GM21528 (cell line): ENCODE measurements at regions not wholly inside any gene's neighbourhood (a gene's known extent, or its start where the extent isn't known, plus 50 kb on each side); places are given as distances from the start of the nearest gene placed in this dataset.

Source experiments
- ATAC-seq: cut with Tn5 transposase; IDR thresholded peaks from one replicate; pipeline ENCODE4 v1.9.1; 2021; ENCODE audit warnings: mild to moderate bottlenecking, moderate library complexity; ENCODE audit not compliant: unreplicated experiment, low FRiP score

DNA sequence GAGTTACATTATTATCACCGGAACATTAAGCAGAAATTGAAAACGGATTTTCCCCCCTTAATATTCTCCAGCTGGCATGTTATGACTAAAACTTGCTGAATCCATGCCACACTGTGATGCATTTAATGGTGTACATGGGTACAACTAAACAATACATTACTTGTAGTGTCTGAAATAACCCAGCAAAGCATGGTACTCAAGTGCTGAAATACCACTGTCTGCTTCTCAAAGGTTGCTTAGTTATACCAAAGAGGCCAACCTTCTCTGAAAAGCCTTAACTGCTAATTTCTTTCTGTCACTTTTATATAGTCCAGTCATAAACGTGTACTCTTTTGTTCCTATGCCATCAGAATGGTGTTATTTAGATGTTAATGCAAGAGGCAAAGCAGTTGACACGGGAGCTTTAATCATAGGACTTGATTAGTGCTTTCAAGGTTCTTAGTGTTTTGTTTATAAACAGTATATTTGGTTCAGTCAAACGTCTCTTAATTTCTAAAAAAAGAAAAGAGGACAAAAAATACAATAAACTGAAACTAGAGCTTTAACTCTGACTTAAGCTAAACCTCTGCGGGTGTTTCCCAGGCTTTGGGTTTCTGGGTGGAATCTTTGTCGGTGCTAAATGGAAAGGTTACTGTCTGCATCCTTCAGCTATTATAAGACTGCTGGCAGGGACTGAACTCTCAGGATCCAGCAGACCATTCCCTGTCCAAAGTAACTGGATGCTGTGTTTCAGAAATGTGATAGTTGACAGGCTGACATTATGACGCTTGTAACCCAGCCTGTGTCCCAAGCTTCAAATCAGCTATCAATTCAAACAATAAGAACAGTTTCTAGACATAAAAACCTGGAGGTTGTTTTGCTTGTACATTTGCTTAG, 202.6 kb downstream of the PPP1R3A start:
- no peak for ATAC-seq

DNA sequence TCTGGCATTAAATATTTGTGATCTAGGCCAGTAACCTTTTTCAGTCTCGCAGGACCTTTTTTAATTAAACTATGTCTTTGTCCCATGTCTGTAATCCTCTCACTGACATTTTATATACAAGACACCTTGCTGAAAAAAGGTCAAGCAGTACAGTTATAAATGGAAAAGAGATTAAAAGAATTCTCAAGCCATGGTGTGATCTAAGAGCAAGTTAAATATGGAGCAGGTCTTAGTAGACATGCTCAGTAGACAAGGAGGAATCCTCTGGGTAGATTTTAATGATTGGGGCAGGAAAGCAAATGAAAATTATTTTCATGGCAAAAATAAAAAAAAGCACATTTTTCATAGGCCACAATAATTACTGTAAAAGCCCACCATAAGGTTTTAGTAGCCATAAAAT, 203.5 kb downstream of the PPP1R3A start:
- ATAC-seq: no peak

DNA sequence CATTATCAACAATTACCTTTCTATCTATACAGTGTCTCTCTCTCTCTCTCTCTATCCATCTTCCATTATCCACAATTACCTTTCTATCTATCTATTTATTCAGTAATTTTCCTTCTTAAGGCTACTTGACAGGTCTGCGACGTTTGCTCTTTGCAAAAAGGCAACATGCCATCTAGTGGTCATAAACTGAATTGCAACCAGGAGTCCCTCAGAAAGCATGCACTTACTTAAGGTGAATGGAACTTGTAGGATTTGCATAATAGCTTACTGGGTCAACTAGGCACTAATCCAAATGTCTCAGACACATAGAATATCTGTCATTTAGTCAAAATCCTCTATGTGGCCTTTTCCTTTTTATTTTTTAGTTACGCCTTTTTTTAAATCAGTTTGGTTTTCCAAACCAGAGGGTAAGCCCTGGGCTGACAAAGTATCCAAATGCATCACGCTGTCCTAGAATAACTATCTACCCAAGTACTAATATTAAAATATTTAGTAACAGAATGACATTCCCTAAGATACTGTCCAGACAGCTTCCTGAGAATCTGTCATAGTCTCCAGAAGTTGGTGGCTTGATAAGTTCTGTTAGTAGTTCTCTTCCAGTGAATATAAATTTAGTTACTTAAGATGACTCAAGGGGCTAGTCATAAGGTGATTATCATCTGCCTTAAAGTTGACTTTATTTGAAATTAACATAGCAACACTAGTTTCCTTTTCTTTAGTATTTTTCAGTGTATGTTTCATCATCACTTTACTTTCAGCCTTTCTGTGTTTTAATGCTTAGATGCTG, 208.3 kb downstream of the PPP1R3A start:
- peak; percentile 97 for ATAC-seq

DNA sequence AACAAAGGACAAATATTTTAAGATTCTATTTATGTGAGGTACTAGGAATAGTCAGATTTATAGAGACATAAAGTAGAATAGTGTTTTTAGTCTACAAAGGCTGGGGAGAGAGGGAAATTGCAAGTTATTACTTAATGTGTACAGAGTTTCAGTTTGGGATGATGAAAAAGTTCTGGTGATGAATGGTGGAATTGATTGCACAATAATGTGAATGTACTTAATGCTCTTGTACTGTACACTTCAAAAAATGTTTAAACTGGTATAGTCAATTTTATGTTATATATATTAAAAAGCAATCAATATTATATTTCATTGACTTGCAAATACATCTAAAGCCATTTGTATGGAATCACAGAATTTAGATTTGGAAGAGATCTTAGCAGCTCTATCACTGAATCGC, 213.4 kb downstream of the PPP1R3A start:
- no peak for ATAC-seq

DNA sequence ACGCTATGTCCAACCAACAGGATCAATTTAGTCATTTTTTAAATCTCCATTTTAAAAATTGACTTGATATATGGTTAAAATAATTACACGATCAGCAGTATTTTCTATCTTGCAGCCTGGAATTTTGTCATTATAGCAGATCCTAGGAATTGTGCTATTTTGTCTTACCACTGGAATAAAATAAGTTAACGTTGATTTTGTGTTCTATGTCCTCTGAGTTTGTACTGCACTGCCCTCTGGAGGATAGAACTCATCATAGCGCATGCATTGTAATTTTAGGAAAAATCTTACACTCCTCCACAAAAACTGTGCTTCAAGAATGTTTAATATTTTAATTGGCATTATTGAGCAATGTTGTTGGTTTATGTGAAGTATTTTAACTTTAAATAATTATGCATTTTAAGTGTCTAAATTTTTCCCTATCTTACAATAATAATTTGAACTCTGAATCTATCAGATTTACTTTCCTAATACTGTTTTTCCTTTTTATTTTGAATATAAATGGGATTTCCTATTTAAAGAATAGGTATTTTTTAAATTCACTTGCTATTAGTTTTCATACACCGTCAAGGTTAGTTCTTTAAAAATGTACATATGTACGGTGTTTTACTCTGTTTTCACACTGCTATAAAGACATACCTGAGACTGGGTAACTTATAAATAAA, 220.1 kb downstream of the PPP1R3A start:
- ATAC-seq: no peak

- ATAC-seq: no peak
Observed at GRCh38 chr7:113694149-113694548, 224.7 kb downstream of the PPP1R3A start.

DNA sequence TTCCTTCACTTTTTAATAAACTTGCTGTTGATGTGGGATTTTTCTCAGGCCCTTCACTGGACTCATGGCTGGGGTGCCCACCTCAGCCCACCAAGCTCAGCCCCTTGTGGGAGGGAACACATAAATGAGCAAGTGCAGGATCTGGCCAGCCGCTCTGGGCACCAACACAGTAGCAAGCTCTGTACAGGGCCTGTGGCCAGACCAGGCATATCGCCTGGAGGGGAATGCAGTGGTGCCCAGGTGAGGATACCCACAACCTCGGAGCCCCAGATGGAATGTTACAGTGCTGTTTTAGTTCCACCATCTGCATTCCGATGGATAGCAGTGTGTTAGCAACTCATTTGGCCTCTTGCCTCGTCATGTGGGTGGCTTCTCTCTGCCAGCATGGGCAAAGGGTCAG, 234.6 kb downstream of the PPP1R3A start:
- no peak for ATAC-seq

DNA sequence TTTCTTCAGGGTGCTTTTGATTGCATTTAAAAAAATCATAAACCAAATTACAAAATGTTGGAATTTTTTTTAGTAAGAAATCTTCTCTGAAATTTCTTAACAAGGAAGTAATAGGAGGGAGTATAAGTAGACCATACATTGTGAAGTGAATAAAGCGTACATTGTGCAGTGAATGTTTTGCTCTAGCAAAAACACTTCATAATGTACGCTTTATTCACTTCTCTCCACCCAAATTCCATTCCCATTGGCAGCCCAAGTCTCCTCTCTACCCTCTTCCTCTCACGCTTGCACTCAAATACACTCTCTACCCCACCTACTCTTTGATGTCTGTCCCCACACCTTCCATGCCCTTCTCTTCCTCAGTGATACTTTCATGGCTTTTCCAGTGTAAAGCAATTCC, 241.0 kb downstream of the PPP1R3A start:
- ATAC-seq: no peak

DNA sequence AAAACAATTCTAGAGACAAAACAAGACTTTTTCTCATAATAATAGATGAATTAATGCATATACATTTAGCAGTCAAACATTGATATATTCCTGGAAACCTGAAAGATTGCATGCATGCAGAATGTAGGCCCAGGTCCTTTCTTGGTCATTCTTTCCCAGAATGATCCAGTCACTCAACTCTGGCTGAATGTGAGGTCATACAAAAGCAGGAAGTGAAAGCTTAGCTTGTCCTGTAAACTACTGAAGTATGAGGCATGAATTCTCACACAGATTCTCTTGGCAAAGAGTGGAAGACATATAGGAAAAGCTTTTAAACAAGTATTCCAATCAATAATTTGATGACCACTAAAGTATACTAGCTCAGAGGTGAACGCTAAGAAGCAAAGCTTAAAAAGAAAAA, 253.9 kb downstream of the PPP1R3A start:
- no peak for ATAC-seq

DNA sequence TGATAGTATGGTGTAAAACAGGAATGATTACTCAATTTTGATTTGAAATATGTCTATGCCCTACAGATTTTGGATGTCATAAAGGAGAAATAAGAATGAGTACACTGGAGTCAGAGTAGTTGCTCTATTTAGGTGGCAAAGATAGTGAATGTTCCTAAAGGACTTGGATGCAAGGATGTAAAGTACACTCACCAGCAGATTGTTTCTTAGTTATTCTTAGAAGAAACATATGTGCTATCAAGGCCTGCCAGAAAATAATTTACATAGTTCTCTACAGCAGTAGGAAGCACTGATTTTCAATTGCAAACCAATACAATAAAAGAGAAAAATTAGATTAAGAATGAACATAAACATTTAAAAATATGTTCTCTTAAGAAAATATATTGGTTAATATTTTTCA, 259.4 kb downstream of the PPP1R3A start:
- no peak for ATAC-seq

DNA sequence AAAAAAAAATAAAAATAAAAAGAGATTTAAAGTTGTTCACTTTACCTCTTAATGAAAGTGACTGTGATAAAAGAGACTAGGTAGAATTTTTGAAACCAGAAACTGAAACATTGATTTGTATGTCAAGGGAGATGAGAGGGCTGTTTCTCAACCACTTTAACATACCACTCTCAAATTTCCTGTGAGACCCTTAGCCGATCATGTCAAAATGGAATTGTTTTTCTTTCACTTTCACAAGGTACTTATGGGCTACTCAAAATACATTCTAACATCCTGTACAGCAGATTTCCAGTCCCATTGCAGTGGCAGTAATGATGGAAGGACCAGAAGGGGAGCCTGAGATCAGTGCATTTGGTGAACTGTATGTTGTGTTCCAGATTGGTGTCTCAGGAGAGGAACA, 261.2 kb downstream of the PPP1R3A start:
- peak; percentile 89 for ATAC-seq

DNA sequence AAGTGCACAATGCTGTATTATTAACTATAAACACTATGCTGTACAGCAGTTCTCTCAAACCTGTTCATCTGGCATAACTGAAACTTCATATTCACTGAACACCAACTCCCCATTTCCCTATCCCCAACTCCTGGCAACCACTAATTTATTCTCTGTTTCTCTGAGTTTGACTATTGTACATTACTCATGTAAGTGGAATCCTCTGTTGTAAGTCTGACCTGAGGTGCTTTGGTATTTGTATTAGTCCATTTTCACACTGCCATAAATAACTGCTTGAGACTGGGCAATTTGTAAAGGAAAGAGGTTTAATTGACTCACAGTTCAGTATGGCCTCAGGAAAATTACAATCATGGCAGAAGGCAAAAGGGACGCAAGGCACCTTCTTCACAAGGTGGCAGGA, 266.3 kb downstream of the PPP1R3A start:
- ATAC-seq: no peak

DNA sequence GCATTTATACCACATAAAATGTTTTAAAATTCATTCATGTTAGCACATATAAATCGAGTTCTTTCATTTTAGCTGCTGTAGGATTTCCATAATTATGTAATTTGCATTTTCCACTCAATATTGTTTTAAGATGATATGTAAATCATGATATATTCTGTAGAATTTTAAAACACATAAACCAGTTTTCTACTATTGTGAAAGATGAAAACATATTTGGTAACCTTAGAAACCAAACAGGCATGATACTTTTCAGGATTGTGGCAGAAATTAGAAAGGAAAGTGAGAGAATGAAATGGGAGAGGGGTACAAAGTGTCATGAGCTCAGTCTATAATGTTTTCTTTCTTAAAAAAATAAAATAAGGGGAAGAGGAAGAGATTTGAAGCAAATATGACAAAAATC, 269.3 kb downstream of the PPP1R3A start:
- no peak for ATAC-seq

- ATAC-seq: no peak
Observed at GRCh38 chr7:113639221-113639620, 279.6 kb downstream of the PPP1R3A start.

DNA sequence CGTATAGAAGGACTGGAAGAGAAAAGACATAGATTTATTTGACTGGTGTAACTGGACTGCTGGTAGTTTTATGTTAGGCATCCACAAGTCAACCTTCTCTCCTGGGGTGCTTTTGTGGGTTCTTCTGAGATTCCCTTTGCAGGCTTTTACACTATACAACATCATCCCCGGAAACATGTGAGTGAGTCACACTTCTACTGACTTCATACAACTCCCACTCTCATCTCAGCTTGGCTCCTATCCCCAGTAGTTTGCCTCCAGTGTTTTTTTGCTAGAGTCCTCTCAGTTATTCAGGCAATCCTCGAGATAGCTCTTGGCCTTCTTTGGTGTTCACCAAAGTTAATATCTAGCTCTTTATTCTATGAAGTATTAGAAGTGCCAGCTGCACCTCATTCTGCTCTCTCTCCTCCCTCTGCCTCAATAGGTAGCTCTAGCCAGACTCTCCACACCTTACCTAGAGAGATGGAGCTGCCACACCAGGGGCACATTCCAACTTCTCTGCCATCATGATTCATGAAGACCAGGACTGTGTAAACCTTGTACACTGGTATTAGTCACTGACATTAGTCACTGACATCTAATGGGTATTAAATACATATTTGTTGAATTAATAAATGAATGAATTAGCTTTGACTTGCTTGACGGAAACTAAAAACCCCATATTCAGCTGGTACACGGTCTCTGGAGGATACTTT, 281.9 kb downstream of the PPP1R3A start:
- ATAC-seq: no peak

- ATAC-seq: no peak
Observed at GRCh38 chr7:113635492-113635891, 283.3 kb downstream of the PPP1R3A start.

DNA sequence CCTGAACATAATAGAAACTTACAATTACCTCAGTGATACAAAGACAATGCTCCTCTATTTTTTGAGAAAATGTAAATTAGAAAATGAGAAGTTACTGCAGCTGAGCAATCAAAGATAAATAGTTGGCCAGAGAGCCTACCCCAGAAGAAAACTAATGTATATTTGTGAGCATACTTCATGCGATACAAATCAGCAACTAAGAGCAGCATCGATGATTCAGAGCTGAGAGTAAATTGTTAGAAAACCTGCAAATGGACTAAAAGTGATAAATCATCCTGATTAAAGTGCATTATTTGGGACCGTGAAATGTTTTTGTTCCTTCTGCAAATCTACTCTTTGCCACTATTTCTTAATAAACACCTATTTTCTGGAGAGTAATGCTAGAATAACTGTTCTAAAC, 285.7 kb downstream of the PPP1R3A start:
- ATAC-seq: no peak

DNA sequence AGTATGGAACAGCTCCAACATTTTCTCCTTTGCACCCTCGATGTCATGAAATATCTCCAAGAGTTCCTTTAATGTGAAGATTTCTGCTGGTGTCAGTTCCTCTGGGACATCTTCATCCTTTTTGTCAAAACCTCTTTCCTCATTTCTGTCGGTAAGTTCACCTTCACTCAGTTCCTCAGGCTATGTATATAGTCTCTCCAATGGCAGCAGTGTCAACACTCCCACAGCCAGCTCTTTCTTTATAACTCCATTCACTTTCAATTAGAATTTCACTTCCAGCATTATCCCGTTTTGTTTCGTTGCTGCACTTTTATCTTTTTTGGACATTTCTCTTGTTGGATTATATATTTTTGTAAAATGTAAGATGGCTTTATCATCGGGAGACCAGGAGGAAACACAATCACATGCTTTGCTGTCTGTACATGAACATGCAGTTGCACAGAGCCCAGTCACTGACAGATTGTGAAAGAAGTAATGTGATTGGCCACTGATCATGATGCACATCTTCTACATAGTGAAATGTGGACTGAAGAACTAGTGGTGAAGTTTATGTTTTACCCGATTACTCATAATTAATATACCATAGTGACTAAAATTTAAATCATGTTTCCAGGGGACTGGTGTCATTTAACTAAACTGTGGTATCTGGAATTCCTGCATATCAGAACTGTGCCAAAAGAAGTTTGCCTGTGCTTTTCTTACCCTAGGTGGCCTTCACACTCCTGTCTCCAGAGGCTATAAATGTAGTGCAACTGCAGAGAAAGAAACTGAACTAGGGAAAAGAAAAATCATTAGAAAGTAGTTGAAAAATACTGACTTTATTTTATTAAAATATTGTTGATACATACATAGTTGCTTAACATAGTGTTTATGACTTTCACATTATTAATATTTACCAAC, 289.6 kb downstream of the PPP1R3A start:
- no peak for ATAC-seq

DNA sequence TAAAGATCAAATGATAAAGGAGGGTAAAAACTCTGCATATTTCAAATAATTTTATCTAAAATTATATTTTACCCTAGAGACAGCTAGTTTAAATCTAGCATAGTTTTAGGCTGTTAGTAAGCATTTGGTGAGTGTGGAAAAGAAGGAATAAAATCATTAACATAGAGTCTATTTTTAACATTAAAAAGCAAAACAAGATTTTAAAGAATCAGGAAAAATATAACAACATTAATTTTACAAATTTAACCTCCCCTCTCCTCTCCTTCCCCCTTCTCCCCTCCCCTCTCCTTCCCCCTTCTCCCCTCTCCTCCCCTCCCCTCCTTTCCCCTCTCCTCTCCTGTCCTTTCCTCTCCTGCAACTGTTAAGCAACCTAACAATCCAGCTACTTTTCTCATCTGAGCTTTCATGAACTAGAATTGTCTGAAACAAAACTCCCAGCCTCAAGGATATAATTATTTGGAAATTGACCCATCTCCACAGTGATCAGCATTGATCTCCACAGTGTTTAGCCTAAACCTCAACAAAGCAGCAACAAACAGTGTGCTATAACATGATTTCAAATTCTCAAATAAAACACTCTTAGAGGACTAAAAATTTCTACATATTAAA, 293.2 kb downstream of the PPP1R3A start:
- ATAC-seq: no peak
